Uterus (tissue), 3 donors: ENCODE measurements at regions not wholly inside any gene's neighbourhood (a gene's known extent, or its start where the extent isn't known, plus 50 kb on each side); places are given as distances from the start of the nearest gene placed in this dataset.

Source experiments
- DNase-seq, 2 donors: peaks; one replicate each; pipeline ENCODE4 v3.0.0-alpha.2; 2019 to 2020
- H3K27ac ChIP-seq, 2 donors: fragments of 200-600 bp; sonication (generic); 1 replicate in 1 of 2; 2 replicates in 1 of 2; pipeline ENCODE4 v1.5.1; 2016 to 2018
- H3K27me3 ChIP-seq, 2 donors: fragments of 200-600 bp; sonication (generic); one replicate each; pipeline ENCODE4 v1.5.1; 2018 to 2019; ENCODE audit warnings: control low read depth in 1 of 2
- H3K36me3 ChIP-seq, 2 donors: fragments of 200-600 bp; sonication (generic); one replicate each; pipeline ENCODE4 v1.5.1; 2019; ENCODE audit warnings: control low read depth in 1 of 2
- H3K4me1 ChIP-seq, 2 donors: fragments of 200-600 bp; sonication (generic); one replicate each; pipeline ENCODE4 v1.5.1; 2018 to 2019; ENCODE audit warnings: control low read depth in 1 of 2
- H3K4me3 ChIP-seq, 2 donors: fragments of 200-600 bp; sonication (generic); 1 replicate in 1 of 2; 2 replicates in 1 of 2; pipeline ENCODE4 v1.5.1; 2018 to 2019; ENCODE audit warnings: mild to moderate bottlenecking in 1 of 2
- H3K9me3 ChIP-seq, 2 donors: fragments of 200-600 bp; sonication (generic); one replicate each; pipeline ENCODE4 v1.5.1; 2019; ENCODE audit warnings: control low read depth in 1 of 2
- POLR2A ChIP-seq, 2 donors: fragments of 450-650 bp; IDR thresholded peaks; one replicate each; pipeline ENCODE4 v1.6.1; 2016; ENCODE audit warnings: antibody characterized with exemption in 2 of 2, mild to moderate bottlenecking in 1 of 2, moderate library complexity in 1 of 2
- intact Hi-C: fragments of 100-400 bp; cut with DNase I; formaldehyde crosslinking; loops from one replicate; pipeline ENCODE4 v1.15.1; 2023; ENCODE audit warnings: low total_unique reads
- TF ChIP-seq, protein P1 (sequence below), 4 experiments: fragments of 200-600 bp in 2 of 4; fragments of 450-650 bp in 2 of 4; sonication (generic) in 2 of 4; IDR thresholded peaks; one replicate each; pipeline ENCODE4 v1.5.1; 2016 to 2019; ENCODE audit warnings: antibody characterized with exemption in 4 of 4, mild to moderate bottlenecking in 2 of 4, moderate library complexity in 1 of 4
- donor health status: DM: yes; HTN: yes; CAD: no.

DNA sequence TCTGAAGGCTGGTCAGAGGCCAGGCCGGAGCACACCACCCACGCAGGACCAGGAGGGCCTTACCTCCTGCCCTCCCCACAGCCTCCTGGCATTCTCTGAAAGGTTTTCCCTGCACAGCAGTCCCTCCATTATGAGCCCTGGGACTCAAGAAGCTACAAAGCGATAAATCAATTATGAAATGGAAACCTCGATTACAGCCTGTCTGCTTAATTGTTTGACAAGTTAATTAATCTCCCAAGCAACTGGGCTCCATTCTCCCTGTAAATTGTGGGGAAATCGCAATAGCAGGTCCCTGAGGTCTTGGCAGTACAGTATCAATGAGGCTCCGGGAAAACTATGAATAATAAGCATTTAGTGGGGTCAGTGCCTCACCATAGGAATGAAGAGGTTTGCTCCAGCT lies 683.5 kb downstream of the NTRK3 start:
- Histone ChIP-seq H3K27me3 (no peaks in the 10 kb centered on the region), H3K4me1 (no peaks in the 10 kb centered on the region), H3K4me3 (no peak overlapping the region), H3K36me3 (no peaks in the 10 kb centered on the region), H3K9me3 (no peaks in the 10 kb centered on the region), H3K27ac (no peak overlapping the region)
- TF ChIP-seq, protein P1, sequence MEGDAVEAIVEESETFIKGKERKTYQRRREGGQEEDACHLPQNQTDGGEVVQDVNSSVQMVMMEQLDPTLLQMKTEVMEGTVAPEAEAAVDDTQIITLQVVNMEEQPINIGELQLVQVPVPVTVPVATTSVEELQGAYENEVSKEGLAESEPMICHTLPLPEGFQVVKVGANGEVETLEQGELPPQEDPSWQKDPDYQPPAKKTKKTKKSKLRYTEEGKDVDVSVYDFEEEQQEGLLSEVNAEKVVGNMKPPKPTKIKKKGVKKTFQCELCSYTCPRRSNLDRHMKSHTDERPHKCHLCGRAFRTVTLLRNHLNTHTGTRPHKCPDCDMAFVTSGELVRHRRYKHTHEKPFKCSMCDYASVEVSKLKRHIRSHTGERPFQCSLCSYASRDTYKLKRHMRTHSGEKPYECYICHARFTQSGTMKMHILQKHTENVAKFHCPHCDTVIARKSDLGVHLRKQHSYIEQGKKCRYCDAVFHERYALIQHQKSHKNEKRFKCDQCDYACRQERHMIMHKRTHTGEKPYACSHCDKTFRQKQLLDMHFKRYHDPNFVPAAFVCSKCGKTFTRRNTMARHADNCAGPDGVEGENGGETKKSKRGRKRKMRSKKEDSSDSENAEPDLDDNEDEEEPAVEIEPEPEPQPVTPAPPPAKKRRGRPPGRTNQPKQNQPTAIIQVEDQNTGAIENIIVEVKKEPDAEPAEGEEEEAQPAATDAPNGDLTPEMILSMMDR (IDR thresholded peaks at IDR 0.05), result no peak
- TF ChIP-seq POLR2A (IDR thresholded peaks at IDR 0.05), result no peak
- intact Hi-C loops, result no loop called here
- no peak for DNase-seq

GRCh38 chr15:87572381-87572910 lies 684.1 kb downstream of the NTRK3 start:
- H3K27me3 ChIP-seq, result no peaks in the 10 kb centered on the region
- H3K27ac ChIP-seq, result no peak overlapping the region
- TF ChIP-seq POLR2A (IDR thresholded peaks at IDR 0.05), result no peak
- TF ChIP-seq, protein P1 (IDR thresholded peaks at IDR 0.05), result no peak
- no peak for DNase-seq
- no peak overlapping the region for H3K4me3 ChIP-seq
- H3K36me3 ChIP-seq, result no peaks in the 10 kb centered on the region
- intact Hi-C loops, result no loop called here
- no peaks in the 10 kb centered on the region for H3K9me3 ChIP-seq
- H3K4me1 ChIP-seq, result no peaks in the 10 kb centered on the region

- H3K27ac ChIP-seq, result no peak overlapping the region
- H3K4me3 ChIP-seq, result no peak overlapping the region
- H3K9me3 ChIP-seq, result no peaks in the 10 kb centered on the region
- intact Hi-C loops, result no loop called here
- no peaks in the 10 kb centered on the region for H3K4me1 ChIP-seq
- DNase-seq, result no peak
- no peaks in the 10 kb centered on the region for H3K36me3 ChIP-seq
- TF ChIP-seq, protein P1 (IDR thresholded peaks at IDR 0.05), result no peak
- no peak for TF ChIP-seq POLR2A (IDR thresholded peaks at IDR 0.05)
- H3K27me3 ChIP-seq, result no peaks in the 10 kb centered on the region
Observed at GRCh38 chr15:87570206-87570605, 686.3 kb downstream of the NTRK3 start.

GRCh38 chr15:87569581-87569980 lies 687.0 kb downstream of the NTRK3 start:
- Histone ChIP-seq H3K9me3 (no peaks in the 10 kb centered on the region), H3K27me3 (no peaks in the 10 kb centered on the region), H3K4me3 (no peak overlapping the region), H3K36me3 (no peaks in the 10 kb centered on the region), H3K4me1 (no peaks in the 10 kb centered on the region), H3K27ac (no peak overlapping the region)
- DNase-seq, result no peak
- TF ChIP-seq POLR2A (IDR thresholded peaks at IDR 0.05), result no peak
- TF ChIP-seq, protein P1 (IDR thresholded peaks at IDR 0.05), result no peak
- intact Hi-C loops, result loop anchor here (5.0 kb wide), 1 partner anchor 173 kb away; no protein-coding TSS in a partner anchor

- H3K27me3 ChIP-seq, result no peaks in the 10 kb centered on the region
- H3K4me1 ChIP-seq, result no peaks in the 10 kb centered on the region
- H3K27ac ChIP-seq, result no peak overlapping the region
- no peaks in the 10 kb centered on the region for H3K9me3 ChIP-seq
- H3K36me3 ChIP-seq, result no peaks in the 10 kb centered on the region
- TF ChIP-seq, protein P1 (IDR thresholded peaks at IDR 0.05), result no peak
- TF ChIP-seq POLR2A (IDR thresholded peaks at IDR 0.05), result no peak
- intact Hi-C loops, result loop anchor here (5.0 kb wide), 1 partner anchor 175 kb away; no protein-coding TSS in a partner anchor
- DNase-seq, result no peak
- H3K4me3 ChIP-seq, result no peak overlapping the region
Observed at GRCh38 chr15:87567406-87568030, 689.0 kb downstream of the NTRK3 start.
